Prostate gland (tissue), 2 donors: ENCODE measurements at regions not wholly inside any gene's neighbourhood (a gene's known extent, or its start where the extent isn't known, plus 50 kb on each side); places are given as distances from the start of the nearest gene placed in this dataset.

ENCODE experiments used
- POLR2AphosphoS5 ChIP-seq: sonication (generic); formaldehyde crosslinking; IDR thresholded peaks from one replicate; pipeline ENCODE4 v1.6.1; 2017; ENCODE audit warnings: antibody characterized with exemption
- TF ChIP-seq, protein P1 (sequence below), 4 experiments: fragments of 200-600 bp in 2 of 4; fragments of 450-650 bp in 2 of 4; sonication (generic) in 2 of 4; IDR thresholded peaks; 1 replicate in 3 of 4; 2 replicates in 1 of 4; pipeline ENCODE4 v1.5.1; 2016 to 2019; ENCODE audit warnings: antibody characterized with exemption in 4 of 4, mild to moderate bottlenecking in 2 of 4, moderate library complexity in 2 of 4

- TF ChIP-seq, protein P1, sequence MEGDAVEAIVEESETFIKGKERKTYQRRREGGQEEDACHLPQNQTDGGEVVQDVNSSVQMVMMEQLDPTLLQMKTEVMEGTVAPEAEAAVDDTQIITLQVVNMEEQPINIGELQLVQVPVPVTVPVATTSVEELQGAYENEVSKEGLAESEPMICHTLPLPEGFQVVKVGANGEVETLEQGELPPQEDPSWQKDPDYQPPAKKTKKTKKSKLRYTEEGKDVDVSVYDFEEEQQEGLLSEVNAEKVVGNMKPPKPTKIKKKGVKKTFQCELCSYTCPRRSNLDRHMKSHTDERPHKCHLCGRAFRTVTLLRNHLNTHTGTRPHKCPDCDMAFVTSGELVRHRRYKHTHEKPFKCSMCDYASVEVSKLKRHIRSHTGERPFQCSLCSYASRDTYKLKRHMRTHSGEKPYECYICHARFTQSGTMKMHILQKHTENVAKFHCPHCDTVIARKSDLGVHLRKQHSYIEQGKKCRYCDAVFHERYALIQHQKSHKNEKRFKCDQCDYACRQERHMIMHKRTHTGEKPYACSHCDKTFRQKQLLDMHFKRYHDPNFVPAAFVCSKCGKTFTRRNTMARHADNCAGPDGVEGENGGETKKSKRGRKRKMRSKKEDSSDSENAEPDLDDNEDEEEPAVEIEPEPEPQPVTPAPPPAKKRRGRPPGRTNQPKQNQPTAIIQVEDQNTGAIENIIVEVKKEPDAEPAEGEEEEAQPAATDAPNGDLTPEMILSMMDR (IDR thresholded peaks at IDR 0.05): no peak
- no peak for TF ChIP-seq POLR2AphosphoS5
These were observed 425.0 kb downstream of the DYNC2H1 start for GRCh38 chr11:103534191-103534590.
